HCT116 (cell line): ENCODE measurements at regions not wholly inside any gene's neighbourhood (a gene's known extent, or its start where the extent isn't known, plus 50 kb on each side); places are given as distances from the start of the nearest gene placed in this dataset.

Source experiments
- EZH2phosphoT487 ChIP-seq: fragments of 200-600 bp; IDR thresholded peaks from 2 replicates; pipeline ENCODE4 v1.6.1; 2018; ENCODE audit warnings: antibody characterized with exemption, borderline replicate concordance
- POLR2A ChIP-seq: IDR thresholded peaks from 2 replicates; pipeline ENCODE4 v1.7.0; 2011; ENCODE audit warnings: borderline replicate concordance; ENCODE audit not compliant: insufficient read depth, insufficient read length; ENCODE audit errors: extremely low read depth
- POLR2AphosphoS5 ChIP-seq: IDR thresholded peaks from 2 replicates; pipeline ENCODE4 v1.6.1; 2011; ENCODE audit warnings: mild to moderate bottlenecking, low read depth, low read length, moderate library complexity
- RAD21 ChIP-seq: IDR thresholded peaks from 2 replicates; pipeline ENCODE4 v1.6.1; 2012; ENCODE audit warnings: low read depth, mild to moderate bottlenecking
- TF ChIP-seq, protein P1 (sequence below), 3 experiments: fragments of 200-600 bp in 1 of 3; sonication (generic) in 1 of 3; IDR thresholded peaks in 2 of 3; conservative IDR thresholded peaks in 1 of 3; 2 replicates each; pipeline ENCODE4 v1.5.1; 2012 to 2017; ENCODE audit warnings: low read depth in 2 of 3, low read length in 2 of 3, antibody characterized with exemption in 1 of 3, borderline replicate concordance in 1 of 3, control low read depth in 1 of 3, mild to moderate bottlenecking in 1 of 3, mixed read lengths in 1 of 3, mixed run types in 1 of 3, moderate library complexity in 1 of 3; ENCODE audit not compliant: insufficient read depth in 1 of 3

DNA sequence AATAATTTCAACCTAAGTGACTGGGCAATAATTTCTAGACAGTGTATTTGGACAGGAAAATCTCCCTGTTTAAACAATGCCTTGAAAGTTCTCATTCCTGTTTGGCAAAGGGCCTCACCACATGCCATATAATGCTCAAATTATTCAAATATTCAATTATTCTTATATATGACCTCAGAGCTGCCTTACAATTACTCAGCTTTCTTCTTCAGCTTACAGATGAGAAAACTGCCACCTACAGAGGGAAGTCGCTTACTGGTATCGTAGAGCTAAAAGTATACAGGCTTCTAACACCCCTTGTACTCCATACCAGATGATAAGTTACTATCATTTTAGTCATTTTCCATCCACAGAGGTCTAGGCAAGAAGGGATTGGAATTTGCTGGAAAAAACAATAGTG lies 830.3 kb downstream of the BRINP1 start:
- TF ChIP-seq, protein P1, sequence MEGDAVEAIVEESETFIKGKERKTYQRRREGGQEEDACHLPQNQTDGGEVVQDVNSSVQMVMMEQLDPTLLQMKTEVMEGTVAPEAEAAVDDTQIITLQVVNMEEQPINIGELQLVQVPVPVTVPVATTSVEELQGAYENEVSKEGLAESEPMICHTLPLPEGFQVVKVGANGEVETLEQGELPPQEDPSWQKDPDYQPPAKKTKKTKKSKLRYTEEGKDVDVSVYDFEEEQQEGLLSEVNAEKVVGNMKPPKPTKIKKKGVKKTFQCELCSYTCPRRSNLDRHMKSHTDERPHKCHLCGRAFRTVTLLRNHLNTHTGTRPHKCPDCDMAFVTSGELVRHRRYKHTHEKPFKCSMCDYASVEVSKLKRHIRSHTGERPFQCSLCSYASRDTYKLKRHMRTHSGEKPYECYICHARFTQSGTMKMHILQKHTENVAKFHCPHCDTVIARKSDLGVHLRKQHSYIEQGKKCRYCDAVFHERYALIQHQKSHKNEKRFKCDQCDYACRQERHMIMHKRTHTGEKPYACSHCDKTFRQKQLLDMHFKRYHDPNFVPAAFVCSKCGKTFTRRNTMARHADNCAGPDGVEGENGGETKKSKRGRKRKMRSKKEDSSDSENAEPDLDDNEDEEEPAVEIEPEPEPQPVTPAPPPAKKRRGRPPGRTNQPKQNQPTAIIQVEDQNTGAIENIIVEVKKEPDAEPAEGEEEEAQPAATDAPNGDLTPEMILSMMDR (IDR thresholded peaks at IDR 0.05 in 2 of 3, conservative IDR thresholded peaks at IDR 0.05 in 1 of 3; ENCODE audit: borderline replicate concordance in 1 of 3, insufficient read depth in 1 of 3, low read depth in 2 of 3, low read length in 2 of 3) = no peak
- TF ChIP-seq RAD21 (no peak), POLR2A (no peak), EZH2phosphoT487 (no peak), POLR2AphosphoS5 (no peak)
